NCI-H1930 (cell line): ENCODE measurements at regions not wholly inside any gene's neighbourhood (a gene's known extent, or its start where the extent isn't known, plus 50 kb on each side); places are given as distances from the start of the nearest gene placed in this dataset.
"Not testable (repeated sequence)": the region's sequence is repeated elsewhere in the genome, so short reads cannot be mapped to it uniquely, and the experiment has no call there.

Experiments used
- DNase-seq, 2 experiments: peaks; one replicate each; lab custom pipeline; 2025; lab: John Stamatoyannopoulos, UW

DNA sequence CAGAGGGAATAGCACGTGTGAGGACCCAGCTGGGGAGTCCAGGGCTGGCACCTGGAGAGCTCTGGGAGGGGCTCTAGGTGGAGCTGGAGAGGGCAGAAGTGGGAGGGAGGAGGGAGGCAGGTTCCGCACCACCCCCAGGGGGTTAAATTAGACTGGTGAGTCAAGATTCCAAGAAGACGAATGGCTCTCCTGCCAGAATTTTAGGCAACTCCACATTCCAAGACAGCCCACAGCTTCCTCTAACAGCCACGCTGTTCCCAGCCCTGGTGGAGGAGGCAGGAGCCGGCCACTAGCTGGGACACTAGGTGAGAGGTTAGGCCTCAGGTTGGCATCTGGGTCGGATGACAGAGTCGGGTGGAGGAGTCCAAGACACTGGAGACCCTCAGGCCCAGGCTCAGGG lies 60.2 kb downstream of the TFAP2C start:
- DNase-seq, result no peak

DNA sequence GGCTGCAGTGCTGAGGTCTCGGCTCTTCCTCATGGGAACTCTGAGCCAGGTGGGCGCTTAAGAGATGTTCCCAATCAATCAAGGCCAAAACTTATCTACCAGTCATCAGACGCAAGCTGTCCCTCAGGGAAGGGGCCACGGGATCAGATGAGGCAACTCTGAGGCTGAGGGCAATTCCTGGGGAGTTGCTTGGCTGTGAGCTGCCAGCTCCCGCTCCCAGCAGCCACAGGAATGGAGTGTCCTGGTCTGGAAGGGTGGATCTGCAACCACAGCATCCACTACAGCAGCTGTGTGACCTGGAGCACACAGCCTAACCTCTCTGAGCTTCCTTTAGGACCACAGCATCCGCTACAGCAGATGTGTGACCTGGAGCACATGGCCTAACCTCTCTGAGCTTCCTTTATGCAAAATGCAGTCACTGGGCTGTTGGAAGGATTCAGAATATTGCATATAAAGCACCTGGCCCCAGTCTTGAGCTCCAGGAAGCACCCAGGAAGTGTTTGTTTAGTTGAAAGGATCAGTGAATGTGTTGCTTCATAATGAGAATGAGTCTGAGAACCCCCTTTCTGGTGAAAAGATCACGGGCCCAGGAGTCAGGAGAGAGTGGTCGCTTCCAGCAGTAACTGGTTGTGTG lies 60.9 kb downstream of the TFAP2C start:
- no peak for DNase-seq

DNA sequence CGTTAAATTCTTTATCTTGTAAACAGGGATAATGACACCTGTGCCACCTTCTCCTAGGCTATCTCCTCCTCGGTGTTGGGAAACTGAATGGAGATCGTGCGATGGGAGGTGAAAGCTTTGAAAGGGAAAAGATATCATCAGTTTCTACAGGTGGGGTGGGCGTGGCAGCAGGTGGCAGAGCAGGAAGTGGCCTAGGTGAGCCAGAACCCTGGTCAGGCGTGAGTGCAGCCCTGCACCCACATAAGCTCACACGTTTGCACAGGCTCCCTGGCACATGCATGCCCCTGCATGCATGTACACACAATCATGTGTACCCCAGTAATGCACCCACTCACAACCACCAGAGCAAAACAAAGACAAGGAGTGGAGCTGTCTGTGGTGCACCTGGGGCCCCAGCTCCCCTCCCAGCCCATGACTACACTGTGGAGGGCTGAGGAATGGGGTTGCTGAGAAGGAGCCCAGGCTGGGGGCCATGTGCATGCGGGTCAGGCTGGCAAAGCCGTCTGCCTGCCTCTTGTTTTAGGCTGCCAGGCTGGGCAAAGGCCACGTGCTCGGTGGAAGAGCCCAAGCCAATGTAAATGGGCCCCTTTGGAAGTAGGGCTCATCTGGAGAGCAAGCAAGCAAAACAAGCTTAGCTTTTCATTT lies 61.5 kb downstream of the TFAP2C start:
- no peak for DNase-seq

DNA sequence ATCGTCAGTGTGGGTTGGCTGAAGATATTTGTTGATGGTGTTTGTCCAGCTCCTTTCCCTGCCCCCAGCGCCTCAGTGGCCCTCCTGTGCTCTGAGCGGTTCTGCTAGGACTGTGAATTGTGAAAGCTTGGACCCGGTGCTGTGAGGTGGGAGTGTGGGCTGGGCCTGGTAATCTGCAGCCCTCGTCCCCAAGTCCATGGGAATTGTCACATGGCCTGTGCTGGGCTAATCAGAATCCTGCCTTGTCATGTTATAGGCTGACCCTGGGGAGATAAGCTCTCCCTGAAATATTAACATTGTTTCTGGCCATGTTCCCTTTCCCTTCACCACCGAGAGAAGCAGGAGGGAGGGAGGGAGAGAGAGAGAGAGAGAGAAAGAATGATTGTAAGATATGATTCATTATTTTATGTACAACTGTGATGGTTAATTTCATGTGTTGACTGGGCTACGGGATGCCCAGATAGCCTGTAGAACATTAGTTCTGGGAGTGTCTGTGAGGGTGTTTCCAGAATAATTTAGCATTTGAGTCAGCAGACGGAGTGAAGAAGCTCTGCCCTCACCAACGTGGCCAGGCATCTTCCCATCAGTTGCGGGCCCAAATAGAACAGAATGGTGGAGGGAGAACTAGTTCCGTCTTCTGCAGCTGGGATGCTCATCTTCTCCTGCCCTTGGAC lies 62.4 kb downstream of the TFAP2C start:
- DNase-seq, result no peak

DNA sequence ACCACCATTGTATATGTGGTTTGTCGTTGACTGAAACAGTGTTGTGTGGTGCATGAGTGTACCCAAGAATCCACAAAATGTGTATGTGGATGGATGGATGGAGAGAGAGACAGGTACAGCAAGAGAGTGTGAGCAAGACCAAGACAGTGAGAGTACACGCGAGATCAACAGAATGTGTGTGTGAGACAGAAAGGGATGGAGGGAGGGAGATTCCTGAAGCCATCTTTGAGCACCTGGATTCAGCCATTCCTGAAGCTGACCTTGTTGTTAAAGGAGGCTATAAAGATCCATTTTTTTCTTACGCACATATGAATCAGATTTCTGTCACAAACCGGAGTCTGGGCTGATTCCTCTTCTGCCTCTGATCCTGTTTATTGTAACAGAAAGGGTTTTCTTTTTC lies 64.1 kb downstream of the TFAP2C start:
- no peak for DNase-seq

DNA sequence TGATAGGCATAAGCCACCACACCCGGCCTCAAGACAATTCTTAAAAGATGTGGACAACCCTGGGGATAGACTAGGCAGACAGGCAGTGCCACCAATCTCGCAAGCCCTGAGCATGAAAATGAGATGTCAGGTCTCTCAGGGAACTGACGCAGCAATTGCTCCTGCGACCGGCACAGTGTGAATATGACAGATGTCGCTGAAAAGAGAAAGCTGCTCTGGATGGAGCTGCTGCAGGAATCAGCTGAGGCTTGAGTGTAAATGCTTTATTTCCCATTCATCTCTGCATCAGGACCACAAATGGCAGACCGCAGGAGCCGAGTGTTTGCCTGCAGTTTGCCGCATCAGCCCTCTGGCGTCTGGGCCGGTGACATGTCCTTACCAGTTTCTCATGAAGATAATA lies 68.4 kb downstream of the TFAP2C start:
- no peak for DNase-seq

DNA sequence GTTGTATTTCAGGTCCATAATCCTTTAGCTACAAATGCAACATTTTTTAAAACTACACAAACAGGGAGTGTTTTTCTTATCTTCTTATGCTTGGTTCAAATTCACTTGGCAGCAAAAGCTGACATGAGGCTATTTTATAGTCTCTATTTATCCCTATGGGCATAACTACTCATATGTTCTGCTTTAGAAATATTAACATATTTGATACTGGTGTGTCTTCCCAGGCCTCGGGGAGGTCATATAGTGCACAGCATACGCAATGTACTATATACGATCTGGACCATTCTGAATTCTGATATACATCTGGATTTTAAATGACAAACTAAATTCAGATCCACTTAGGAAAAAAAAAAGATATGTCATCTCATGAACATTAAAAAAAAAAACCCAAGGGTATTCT lies 69.2 kb downstream of the TFAP2C start:
- no peak for DNase-seq

DNA sequence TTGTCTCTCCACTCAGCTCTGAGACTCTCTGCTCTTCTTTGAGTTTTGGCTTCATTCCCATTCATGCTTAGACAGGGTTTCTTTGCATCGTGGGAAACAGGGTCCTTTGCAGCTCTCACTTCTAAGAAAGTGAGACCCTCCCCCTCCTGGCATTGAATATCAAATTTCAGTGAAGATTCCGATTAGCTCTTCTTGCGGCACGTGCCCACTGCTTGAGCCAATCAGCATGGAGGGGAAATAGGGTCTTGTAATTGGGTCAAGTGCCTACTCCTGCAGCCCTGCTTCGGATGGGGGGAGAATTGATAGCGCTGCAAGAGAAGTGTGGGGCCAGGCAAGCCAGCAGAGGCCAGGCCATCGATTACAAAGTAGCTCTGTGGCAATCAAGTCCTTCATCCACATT lies 69.6 kb downstream of the TFAP2C start:
- DNase-seq, result no peak

DNA sequence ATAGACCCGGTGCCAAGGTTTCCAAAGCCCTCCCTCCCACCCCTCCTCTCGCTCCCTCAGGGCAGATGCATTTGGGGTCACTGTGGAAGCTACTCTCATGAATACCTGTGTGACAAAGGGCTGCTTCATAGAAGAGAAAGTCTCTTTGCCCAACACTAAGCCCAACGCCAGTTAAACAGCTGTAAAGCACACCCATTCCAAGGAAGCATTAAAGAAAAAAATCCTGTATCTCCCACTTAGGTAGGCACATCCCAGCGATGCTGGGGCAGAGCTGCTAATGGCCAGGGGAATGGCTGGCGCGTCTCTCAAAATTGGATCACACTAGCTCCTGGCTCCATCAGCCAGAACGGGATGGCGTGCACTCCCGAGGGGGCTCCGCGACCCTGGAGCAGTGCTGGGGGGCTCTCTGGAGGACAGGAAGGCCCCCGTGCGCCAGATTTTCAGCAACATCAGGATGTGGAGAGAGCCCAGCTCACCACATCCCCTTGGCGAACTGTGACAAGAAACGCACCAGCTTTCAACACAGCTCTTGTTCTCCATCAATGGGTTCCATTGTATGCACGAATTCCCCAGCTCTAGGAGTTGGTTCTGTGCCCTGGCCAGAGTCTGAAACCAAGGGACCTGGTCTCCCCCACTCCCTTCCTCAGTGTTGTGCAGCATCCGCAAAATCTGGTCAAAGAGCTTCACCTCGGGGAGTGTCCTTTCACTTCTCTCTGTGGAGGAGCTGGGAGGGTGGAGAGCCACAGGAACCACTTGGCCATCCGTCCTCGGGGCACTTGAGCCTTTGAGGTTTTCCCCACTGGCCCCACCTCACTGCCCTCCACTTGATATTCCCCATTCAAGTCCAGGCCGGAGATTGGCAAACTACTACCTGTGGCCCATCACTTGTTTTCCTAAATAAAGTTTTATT lies 74.1 kb downstream of the TFAP2C start:
- no peak for DNase-seq

DNA sequence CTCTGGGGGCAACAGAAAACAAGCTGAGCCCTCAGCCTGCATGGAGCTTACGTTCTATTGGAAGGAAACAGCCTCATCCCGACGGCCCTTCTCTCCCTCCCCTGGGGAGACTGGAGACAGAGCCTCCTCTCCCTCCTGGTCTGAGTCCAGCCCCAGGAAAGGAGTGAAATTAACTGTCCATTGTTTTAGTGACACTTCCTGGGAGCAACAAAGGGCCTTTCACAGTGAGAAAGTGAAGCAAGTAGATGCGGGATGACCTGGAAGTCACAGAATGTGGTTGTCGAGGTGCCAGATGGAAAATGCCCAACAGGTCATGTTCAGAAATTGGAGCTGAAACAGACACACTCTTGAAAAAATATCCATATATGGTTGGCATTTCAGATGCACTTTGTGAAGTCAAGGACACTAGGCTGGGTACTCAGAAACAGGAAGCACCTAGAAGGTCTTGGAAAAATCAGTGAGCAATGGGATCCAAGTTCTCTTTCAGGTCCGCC lies 77.8 kb downstream of the TFAP2C start:
- DNase-seq, result no peak

DNA sequence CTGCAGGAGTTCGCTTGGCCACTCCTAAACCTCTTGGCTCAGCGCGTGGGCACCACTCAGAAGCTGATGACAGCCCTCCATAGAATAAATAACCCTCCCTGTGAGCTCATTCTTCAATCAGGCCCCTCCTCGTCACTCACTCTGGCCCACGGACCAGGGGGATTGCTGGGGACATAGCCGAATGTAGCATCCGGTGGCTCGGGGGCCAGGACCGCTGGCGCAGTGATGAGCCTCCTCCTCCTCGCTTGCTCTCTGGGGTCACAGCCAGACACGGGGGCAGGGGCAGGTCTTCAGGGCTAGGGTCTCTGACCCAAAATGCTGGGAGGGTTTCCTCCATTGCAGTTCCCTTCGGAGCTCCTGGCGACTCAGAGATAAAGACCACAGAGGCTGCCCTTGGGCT lies 79.9 kb downstream of the TFAP2C start:
- DNase-seq, result no peak

DNA sequence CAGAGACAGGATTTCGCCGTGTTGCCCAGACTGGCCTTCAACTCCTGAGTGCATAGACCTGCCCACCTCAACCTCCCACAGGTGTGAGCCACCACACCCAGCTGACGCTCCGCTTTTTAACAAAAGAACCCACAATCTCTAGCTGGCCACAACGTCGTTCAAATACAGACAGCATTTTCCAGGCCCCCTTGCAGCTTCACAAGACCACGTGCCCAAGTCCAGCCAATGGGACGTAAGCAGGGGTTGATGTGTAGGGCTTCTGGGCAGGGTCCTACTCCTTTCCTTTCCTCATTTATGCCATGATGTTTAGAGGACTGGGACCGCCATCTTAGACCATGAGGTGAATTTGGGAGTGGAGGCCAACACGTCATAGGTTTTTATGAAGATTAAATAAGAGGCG lies 81.0 kb downstream of the TFAP2C start:
- DNase-seq, result no peak

DNA sequence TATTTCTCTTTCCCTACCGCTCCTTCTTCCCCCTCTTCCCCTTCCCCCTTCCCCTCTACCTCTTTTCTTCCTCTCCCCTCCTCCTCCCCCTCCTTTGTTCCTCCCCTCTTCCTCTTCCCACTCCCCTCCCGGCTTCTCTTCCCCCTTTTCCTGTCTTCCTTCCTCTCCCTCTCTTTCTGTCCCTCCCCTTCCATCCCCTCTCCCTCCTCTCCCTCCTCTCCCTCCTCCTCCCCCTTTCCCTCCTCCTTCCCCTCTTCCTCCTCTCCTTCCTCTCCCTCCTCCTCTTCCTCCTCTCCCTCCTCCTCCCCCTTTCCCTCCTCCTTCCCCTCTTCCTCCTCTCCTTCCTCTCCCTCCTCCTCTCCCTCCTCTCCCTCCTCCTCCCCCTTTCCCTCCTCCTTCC lies 81.5 kb downstream of the TFAP2C start:
- DNase-seq, result not testable (repeated sequence)

DNA sequence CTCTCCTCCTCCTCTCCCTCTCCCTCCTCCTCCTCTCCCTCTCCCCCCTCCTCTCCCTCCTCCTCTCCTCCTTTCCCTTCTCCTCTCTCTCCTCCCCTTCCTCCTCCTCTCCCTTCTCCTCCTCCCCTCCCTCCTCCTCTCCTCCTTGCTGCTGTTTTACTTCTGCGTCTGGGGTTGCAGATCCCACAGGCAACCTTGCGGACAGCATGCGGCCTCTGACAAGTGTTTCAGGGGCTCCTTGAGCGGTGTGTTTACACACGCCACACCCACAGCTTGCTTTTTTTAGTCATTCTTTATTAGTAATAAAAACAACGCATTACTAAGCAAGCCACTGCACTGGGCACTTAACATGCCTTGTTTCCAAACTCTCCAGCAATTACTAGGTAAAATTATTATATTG lies 81.9 kb downstream of the TFAP2C start:
- DNase-seq, result no peak

DNA sequence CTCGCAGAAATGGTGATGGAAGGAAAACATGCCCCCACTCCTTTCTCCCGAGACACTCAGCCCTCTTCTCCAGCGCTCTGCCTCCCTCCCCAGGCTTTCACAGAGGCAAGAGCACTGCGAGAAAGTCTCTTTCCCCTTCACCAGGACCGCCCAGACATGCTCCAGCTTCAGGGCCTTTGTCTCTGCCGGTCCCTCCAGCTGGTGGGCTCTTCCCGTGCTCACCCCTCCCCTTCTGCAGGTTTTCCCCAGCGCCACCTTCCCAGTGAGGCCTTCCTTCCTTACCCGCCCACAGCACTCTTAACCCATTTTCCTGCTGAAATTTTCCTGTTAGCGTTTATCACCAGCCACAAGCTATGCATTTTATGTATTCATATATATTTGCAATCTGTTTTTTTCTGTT lies 86.2 kb downstream of the TFAP2C start:
- DNase-seq, result no peak

DNA sequence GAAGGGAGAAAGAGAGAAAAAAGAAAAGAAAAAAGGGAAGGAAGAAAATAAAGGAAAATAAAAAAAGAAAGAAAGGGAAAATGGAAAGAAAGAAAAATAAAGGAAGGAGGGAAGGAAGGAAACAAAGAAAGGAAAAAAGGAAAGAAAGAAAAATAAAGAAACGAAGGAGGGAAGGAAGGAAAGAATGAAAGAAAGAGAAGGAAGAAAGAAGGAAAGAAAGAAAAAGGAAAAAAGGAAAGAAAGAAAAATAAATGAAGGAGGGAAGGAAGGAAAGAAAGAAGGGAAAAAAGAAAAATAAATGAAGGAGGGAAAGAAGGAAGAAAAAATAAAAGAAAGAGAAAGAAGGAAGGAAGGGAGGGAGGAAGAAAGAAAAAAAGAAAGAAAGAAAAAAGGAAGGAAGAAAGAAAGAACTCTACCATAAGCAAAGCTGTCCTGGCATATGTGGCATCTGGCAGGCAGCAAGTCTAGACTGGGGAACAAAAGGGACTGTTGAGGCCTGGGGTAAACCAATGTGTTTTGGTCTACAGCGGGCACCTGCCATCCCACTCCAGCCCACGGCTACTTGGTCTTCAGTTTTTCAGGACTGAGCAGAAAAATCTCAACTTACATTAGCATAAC lies 86.9 kb downstream of the TFAP2C start:
- DNase-seq, result no peak

DNA sequence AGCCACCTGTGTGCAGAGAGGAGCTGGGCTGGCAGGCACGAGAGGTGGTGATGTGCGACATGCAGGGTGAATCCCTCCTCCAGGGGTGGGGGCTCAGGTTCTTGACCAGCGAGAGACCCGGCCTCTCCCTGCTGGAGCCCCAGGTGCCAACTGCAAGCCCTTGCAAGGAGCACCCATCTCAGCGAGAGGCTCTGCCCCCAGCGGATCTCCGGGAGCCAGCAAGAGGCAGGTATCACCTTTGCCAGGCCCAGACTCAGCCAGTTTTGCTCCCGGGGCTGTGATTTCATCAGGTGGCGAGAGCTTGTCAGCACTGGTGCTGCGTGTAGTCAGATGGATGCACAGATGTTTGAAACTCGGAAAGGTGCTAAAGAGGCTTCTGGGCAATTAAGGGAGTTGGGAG lies 87.7 kb downstream of the TFAP2C start:
- no peak for DNase-seq

DNA sequence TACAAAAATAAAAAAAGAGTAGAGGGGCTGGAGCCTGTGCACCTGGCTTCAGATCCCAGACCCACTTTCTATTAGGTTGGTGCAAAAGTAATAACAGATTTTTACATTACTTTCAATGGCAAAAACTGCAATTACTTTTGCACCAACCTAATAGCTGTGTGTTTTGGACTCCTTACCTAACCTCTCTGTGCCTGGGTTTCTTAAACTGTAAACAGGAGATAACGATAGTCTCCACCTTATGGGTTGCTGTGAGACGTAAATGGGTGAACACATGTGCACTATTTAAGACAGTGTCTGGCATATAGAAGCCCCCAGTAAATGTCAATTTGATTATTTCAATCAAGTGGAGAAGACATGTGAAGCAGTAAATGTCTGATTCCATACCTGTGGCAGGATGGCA lies 89.7 kb downstream of the TFAP2C start:
- no peak for DNase-seq

DNA sequence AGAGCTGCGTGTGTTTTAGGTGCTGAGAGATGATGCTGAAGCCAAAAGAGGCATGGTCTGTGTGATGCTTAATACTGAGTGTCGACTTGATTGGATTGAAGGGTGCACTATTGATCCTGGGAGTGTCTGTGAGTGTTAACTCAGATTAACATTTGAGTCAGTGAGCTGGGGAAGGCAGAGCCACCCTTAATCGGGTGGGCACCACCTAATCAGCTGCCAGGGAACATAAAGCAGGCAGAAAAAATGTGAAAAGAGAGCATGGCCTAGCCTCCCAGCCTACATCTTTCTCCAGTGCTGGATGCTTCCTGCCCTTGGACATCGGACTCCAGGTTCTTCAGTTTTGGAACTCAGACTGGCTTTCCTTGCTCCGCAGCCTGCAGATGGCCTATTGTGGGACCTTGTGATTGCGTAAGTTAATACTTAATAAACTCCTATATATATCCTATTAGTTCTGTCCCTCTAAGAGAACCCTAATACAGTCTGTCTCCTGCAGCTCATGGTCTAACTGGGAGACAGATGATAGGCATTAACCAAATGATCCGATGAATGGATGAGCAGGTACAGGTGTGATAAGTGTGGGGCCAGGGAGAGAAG lies 91.6 kb downstream of the TFAP2C start:
- DNase-seq, result no peak

DNA sequence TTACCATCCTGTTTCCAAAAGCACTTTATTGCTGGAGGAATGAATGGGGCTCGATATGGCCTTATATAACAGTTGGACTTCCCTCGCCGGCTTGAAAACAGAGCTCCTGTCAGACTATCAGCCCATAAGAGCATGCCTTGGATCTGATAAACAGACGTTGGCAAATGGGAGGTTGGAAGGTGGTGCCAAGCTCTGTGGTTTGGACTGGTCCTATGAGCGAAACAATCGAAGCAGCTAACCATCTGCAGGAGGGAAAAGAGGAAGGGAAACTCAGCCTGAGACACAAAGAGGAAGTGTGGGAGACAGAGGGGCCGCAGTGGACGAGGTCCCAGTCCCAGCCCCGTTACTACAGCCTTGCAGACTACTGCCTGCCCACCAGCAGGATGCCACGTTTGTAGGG lies 92.9 kb downstream of the TFAP2C start:
- no peak for DNase-seq

DNA sequence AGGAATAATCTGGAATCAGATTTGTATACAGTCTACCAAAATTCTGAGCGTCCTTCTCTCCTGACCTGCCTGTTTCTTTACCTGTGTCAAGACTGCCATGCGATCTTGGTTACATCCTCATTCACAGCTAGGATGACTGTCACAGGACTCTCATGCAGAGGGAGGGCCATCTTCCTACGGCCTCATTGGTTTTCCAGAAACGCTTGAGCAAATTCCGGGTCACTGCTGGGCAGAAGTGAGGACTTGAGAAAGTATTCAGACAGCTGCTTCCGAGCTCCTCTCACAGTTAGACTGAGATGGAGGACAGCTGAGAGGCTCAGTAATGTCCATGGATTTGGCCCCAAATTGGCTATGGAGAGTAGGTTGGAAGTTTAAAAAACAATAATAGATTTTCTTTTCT lies 94.2 kb downstream of the TFAP2C start:
- DNase-seq, result no peak
